ENCODE measurements at regions not wholly inside any gene's neighbourhood (a gene's known extent, or its start where the extent isn't known, plus 50 kb on each side); places are given as distances from the start of the nearest gene placed in this dataset.

GRCh38 chr2:13768274-13768673 is 864.2 kb upstream of the LRATD1 start:
- Histone ChIP-seq H3K27me3 (ENCODE audit: low read depth) (no peaks in the 10 kb centered on the region), H3K36me3 (no peaks in the 10 kb centered on the region), H3K4me3 (no peak overlapping the region), H3K27ac (replicated peaks) (no peak overlapping the region), H3K9me3 (replicated peaks) (no peaks in the 10 kb centered on the region), H3K4me1 (no peaks in the 10 kb centered on the region)
- TF ChIP-seq, protein P1, sequence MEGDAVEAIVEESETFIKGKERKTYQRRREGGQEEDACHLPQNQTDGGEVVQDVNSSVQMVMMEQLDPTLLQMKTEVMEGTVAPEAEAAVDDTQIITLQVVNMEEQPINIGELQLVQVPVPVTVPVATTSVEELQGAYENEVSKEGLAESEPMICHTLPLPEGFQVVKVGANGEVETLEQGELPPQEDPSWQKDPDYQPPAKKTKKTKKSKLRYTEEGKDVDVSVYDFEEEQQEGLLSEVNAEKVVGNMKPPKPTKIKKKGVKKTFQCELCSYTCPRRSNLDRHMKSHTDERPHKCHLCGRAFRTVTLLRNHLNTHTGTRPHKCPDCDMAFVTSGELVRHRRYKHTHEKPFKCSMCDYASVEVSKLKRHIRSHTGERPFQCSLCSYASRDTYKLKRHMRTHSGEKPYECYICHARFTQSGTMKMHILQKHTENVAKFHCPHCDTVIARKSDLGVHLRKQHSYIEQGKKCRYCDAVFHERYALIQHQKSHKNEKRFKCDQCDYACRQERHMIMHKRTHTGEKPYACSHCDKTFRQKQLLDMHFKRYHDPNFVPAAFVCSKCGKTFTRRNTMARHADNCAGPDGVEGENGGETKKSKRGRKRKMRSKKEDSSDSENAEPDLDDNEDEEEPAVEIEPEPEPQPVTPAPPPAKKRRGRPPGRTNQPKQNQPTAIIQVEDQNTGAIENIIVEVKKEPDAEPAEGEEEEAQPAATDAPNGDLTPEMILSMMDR (IDR thresholded peaks at IDR 0.05; ENCODE audit: borderline replicate concordance), result no peak
- intact Hi-C loops (cut with micrococcal nuclease), result no loop called here
- DNase-seq, result no peak

DNA sequence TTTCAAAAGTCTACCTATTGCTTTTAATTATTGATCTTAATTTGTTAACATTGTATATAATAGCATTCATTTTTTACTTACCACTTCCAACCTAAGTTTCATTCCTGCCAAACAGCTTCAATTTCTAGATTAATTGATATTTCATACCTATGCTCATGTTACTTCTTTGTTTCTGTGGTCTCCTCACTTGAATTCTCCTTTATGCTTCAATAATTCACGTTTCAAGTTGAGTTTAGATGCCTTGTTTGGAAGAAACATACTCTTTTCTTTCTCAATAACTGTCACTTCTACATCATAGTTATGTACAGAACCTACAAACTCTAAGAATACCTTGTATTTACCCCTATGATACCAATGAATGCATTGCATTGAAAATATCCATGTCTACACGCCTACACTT is 862.2 kb upstream of the LRATD1 start:
- Histone ChIP-seq H3K36me3 (no peaks in the 10 kb centered on the region), H3K9me3 (replicated peaks) (no peaks in the 10 kb centered on the region), H3K27ac (replicated peaks) (no peak overlapping the region), H3K4me3 (no peak overlapping the region), H3K27me3 (ENCODE audit: low read depth) (no peaks in the 10 kb centered on the region), H3K4me1 (no peaks in the 10 kb centered on the region)
- intact Hi-C loops (cut with micrococcal nuclease), result no loop called here
- TF ChIP-seq, protein P1 (IDR thresholded peaks at IDR 0.05; ENCODE audit: borderline replicate concordance), result no peak
- no peak for DNase-seq

DNA sequence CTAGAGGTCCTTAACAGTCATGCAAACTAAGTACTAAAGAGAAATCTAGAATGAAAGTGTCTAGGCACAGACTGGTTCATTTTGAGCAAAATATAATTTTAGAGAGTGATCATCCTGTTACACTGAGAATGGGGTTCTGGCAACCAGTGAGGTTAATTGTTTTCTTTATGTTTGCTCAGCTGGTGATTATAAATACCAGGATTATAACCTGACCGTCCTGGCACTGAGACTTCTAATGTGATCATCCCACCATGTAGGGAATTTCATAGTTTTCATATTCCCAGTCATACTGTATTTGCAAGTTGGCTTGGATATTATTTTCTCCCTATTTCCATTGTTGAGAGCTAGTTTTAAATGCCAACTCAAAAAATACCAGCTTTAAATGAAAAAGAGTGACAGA is 852.5 kb upstream of the LRATD1 start:
- intact Hi-C loops (cut with micrococcal nuclease), result no loop called here
- Histone ChIP-seq H3K9me3 (replicated peaks) (peaks cover 10% of the 10 kb centered on the region), H3K27me3 (ENCODE audit: low read depth) (no peaks in the 10 kb centered on the region), H3K36me3 (no peaks in the 10 kb centered on the region), H3K4me1 (no peaks in the 10 kb centered on the region), H3K27ac (replicated peaks) (no peak overlapping the region), H3K4me3 (no peak overlapping the region)
- TF ChIP-seq, protein P1 (IDR thresholded peaks at IDR 0.05; ENCODE audit: borderline replicate concordance), result no peak
- no peak for DNase-seq

GRCh38 chr2:13791019-13791547 is 841.4 kb upstream of the LRATD1 start:
- Histone ChIP-seq H3K4me3 (no peak overlapping the region), H3K4me1 (no peaks in the 10 kb centered on the region), H3K27me3 (ENCODE audit: low read depth) (no peaks in the 10 kb centered on the region), H3K36me3 (no peaks in the 10 kb centered on the region), H3K27ac (replicated peaks) (no peak overlapping the region), H3K9me3 (replicated peaks) (peaks cover under 1% of the 10 kb centered on the region)
- intact Hi-C loops (cut with micrococcal nuclease), result no loop called here
- TF ChIP-seq, protein P1 (IDR thresholded peaks at IDR 0.05; ENCODE audit: borderline replicate concordance), result no peak
- DNase-seq, result no peak

DNA sequence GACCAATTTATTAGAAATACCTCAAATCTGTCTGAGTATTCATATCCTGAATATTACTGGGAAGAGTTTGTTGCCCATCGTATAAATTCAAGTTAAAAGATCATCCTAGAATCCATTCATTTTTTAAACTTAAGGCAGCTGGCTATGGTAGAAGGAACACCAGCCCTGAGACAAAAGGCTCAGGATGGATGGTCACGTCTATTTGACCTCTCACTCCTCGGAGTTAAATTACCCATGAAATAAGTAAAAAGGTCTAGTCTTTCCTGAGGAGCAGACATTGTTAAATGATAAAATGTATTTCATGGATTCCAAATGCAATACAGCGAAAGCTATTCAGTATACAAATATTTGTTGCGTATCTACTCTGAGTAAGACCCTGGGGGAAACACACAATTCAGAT is 826.0 kb upstream of the LRATD1 start:
- TF ChIP-seq, protein P1 (IDR thresholded peaks at IDR 0.05; ENCODE audit: borderline replicate concordance), result no peak
- intact Hi-C loops (cut with micrococcal nuclease), result no loop called here
- no peaks in the 10 kb centered on the region for H3K4me1 ChIP-seq
- no peak overlapping the region for H3K4me3 ChIP-seq
- no peak for DNase-seq
- H3K36me3 ChIP-seq, result no peaks in the 10 kb centered on the region
- no peaks in the 10 kb centered on the region for H3K27me3 ChIP-seq (ENCODE audit: low read depth)
- H3K9me3 ChIP-seq (replicated peaks), result peaks cover 3% of the 10 kb centered on the region
- no peak overlapping the region for H3K27ac ChIP-seq (replicated peaks)

Data from left ventricle myocardium inferior (tissue), 1 donor.